GM12873 (cell line): ENCODE measurements at regions not wholly inside any gene's neighbourhood (a gene's known extent, or its start where the extent isn't known, plus 50 kb on each side); places are given as distances from the start of the nearest gene placed in this dataset.

Source experiments
- TF ChIP-seq, protein P1 (sequence below): IDR thresholded peaks from 2 replicates; pipeline ENCODE4 v1.5.1; 2012; ENCODE audit warnings: low read depth, mild to moderate bottlenecking, moderate library complexity, low read length, control low read depth; ENCODE audit not compliant: insufficient read depth; ENCODE audit errors: missing control alignments

DNA sequence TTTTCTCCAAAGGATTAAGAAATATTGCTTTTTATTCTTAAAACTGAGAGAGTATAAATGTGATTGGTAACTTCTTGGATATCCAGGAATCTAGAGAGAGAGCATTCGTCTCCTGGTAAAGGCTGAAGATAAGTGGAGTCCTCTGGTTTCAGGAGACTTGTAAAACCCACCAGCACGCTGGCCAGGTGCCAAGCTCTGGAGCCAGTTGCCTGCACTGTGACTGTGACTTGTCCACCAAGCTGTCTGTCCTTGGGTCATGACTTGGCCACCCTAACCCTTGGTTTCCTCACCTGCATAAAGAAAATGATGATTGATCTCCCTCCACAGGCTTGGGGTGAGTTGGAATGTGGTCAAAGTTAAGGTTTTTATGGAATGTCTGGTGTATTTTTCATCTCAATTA is 185.4 kb upstream of the NCKAP5 start:
- TF ChIP-seq, protein P1, sequence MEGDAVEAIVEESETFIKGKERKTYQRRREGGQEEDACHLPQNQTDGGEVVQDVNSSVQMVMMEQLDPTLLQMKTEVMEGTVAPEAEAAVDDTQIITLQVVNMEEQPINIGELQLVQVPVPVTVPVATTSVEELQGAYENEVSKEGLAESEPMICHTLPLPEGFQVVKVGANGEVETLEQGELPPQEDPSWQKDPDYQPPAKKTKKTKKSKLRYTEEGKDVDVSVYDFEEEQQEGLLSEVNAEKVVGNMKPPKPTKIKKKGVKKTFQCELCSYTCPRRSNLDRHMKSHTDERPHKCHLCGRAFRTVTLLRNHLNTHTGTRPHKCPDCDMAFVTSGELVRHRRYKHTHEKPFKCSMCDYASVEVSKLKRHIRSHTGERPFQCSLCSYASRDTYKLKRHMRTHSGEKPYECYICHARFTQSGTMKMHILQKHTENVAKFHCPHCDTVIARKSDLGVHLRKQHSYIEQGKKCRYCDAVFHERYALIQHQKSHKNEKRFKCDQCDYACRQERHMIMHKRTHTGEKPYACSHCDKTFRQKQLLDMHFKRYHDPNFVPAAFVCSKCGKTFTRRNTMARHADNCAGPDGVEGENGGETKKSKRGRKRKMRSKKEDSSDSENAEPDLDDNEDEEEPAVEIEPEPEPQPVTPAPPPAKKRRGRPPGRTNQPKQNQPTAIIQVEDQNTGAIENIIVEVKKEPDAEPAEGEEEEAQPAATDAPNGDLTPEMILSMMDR: no peak

DNA sequence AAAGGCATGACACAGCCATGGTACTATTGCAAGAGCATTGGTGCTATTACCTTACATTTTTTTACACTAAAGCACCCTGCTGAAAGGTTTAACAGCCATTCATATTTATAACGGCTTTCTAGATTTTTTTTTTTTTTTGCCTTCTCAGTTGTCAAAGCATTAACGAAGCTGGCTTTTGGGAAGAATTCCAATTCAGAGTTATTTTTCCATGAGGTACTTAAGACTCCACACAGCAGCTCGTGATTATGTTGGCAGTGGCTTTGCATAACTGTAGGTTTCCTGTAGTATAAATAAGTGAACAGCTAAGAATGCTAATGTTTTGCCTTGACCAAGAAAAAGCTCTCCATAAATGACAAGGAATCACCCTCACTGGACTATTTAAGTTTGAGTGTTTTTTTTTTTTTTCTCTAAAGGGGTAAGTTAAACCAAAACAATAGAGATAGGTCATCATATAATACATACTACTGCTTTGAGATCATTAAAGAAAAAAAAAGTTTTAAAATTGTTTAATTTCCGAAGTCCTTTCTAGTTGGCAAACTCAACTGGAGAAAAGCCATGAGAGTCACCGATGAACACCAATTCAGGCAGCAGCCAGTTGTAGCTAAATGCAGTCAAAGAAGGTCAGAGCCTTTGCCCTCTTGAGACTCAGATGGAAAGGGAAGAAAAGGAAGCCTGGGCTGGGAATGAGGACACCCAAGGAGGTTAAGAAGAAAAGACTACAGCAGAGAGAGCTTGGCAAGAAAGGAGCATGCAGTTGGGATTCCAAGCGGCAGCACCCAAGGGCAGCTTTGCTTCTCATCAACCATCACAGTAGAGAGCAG is 187.4 kb upstream of the NCKAP5 start:
- TF ChIP-seq, protein P1: no peak

DNA sequence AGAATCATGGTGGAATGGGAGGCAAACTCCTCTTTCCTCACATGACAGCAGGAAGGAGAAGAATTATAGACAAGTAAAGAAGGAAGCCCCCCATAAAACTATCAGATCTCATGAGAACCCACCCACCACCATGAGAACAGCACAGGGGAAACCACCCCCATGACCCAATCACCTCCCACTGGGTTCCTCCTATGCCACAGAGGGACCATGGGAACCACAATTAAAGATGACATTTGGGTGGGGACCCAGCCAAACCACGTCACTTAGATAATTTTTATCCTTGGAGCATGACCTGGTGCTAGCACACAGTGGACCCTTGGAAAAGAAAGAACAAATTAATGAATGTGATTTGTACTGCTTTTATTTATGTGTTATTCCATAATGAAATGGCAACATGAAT is 188.6 kb upstream of the NCKAP5 start:
- TF ChIP-seq, protein P1: no peak

DNA sequence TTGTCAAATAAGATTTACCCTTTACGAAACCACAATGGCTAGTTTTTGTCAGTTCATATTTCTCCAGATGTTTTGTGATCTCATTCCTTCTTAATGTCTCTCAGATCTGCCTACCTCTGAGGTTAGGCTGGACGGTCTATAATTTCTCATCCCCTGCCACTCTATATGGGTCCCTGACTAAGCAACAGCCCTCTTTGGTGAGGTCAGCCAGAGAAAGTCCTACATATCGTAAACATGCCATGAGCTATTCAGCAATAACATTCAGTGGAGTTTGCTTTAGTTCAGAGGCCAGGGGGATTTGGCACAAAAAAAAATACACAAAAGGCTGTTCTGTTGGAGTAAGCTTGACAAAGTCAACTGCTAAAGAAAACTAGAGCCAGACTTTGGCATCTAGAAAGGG is 192.1 kb upstream of the NCKAP5 start:
- TF ChIP-seq, protein P1: no peak

DNA sequence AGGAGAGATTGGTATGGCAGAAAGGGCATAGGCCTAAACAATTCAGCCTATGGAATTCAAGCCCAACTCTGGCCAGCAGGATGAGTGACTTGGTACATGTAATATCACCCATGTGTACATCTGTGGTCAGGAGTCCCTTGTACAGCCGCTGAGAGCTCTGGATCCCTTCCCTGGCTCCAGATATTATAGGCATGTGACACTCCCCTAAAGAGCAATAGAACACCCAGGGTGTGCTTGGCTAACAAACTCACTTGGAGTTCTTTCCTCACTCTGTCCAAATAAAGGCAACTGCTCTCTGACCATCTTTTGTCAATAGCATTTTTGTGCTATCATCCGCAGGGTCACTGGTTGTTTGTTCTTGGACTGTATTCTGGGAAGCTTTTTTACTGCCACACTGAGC is 197.4 kb upstream of the NCKAP5 start:
- TF ChIP-seq, protein P1: no peak

DNA sequence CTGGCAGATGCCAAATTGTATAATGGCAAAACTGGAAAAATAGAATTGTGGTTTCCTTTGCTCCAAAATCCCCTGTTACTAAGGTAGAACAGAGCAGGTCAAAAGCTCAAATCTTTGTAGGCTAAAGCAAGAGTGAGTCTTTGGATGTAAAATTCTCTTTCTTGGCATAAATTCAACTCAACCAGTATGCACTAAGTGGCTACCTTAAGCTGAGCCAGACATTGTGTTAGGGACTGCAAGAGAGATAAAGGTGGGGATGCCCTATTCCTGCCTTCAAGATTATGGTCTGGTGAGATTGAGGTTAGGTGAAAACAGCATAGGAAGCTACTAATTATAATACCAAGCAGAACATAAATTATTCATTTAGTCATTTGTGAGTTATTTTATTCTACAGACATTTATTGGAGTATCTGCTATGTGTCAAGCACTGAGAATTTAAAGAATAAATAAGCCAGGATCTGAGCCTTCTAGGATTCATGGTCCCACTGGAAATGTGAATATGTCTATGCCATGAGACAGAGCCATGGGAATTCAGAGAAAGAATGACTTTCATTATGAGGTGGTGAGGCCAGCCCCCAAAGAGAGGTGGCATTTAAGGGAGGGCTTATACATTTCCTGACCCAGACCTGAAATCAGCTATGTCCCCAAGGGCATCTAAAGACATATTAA is 198.0 kb upstream of the NCKAP5 start:
- TF ChIP-seq, protein P1: no peak

DNA sequence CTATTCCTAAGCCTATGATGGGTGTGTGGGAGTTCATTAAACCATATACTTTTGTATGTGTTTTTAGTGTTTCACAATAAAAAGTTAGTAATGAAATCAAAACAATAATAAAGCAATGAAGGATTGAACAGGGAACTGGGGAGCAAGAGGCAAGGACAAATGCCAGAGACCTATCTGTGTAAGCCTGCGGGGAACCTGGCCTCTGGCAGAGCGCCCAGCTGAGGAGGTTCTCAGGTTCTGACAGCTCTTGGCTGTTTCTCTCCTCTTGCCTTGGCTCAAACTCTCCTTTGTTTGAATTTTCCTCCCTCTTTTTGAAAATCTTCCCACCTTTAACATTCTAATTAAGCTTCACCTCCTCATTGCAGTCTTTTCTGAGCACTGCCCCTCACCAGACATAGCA is 200.0 kb upstream of the NCKAP5 start:
- TF ChIP-seq, protein P1: no peak
